ENCODE measurements at regions not wholly inside any gene's neighbourhood (a gene's known extent, or its start where the extent isn't known, plus 50 kb on each side); places are given as distances from the start of the nearest gene placed in this dataset.

GRCh38 chr12:65642061-65642661 lies 182.1 kb upstream of the HMGA2 start:
- peak; percentile 91 for DNase-seq (ENCODE audit: low read depth)
- no peak for TF ChIP-seq CTCF (conservative IDR thresholded peaks at IDR 0.05; ENCODE audit: control insufficient read depth, insufficient read depth, low read depth, low read length)
- H3K4me3 ChIP-seq (ENCODE audit: control insufficient read depth, low read depth, low read length), result peak overlapping the region; percentile 57

- DNase-seq (ENCODE audit: low read depth), result peak; percentile 76
- H3K4me3 ChIP-seq (ENCODE audit: control insufficient read depth, low read depth, low read length), result no peak overlapping the region
- TF ChIP-seq CTCF (conservative IDR thresholded peaks at IDR 0.05; ENCODE audit: control insufficient read depth, insufficient read depth, low read depth, low read length), result no peak
These were observed 181.1 kb upstream of the HMGA2 start for GRCh38 chr12:65643171-65643570.

DNA sequence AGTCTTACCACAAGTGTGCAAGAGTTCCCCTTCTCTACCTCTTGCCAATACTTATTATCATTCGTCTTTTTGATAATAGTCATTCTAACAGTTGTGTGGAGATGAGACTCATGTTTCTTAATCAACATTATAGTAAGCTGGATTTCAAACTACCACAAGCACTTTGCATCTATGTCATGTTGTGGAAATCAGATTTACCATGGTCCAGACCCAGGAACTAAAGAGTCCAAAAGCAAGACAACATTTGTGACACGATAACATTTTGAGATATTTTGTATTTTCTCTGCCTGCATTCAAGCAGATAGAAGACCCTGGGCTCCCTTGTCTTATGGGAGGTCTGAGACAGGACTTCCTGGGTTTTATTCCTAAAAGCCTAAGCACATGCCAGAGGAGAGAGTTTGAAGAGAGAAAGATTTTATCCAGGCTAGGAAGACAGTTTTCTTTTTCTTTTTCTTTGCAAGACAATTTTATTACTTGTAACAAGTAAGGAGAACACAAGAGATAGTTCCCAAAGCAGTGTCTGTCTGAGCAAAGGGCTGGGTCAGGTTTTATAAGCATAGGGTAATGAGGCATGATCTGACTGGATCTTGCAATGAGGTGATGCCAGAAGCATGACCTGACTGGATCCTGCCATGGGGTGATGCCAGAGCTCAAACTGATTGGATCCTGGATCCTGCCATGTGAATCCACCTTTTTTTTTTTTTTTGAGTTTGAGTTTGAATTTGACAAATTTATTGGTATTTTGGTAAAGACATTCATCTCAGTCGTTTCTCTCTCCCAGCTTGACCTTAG lies 180.5 kb upstream of the HMGA2 start:
- peak; percentile 96 for DNase-seq (ENCODE audit: low read depth)
- no peak for TF ChIP-seq CTCF (conservative IDR thresholded peaks at IDR 0.05; ENCODE audit: control insufficient read depth, insufficient read depth, low read depth, low read length)
- no peak overlapping the region for H3K4me3 ChIP-seq (ENCODE audit: control insufficient read depth, low read depth, low read length)

GRCh38 chr12:65646127-65646643 lies 178.1 kb upstream of the HMGA2 start:
- no peak for TF ChIP-seq CTCF (conservative IDR thresholded peaks at IDR 0.05; ENCODE audit: control insufficient read depth, insufficient read depth, low read depth, low read length)
- no peak for DNase-seq (ENCODE audit: low read depth)
- H3K4me3 ChIP-seq (ENCODE audit: control insufficient read depth, low read depth, low read length), result no peak overlapping the region

- no peak for TF ChIP-seq CTCF (conservative IDR thresholded peaks at IDR 0.05; ENCODE audit: control insufficient read depth, insufficient read depth, low read depth, low read length)
- no peak for DNase-seq (ENCODE audit: low read depth)
- no peak overlapping the region for H3K4me3 ChIP-seq (ENCODE audit: control insufficient read depth, low read depth, low read length)
These were observed 177.2 kb upstream of the HMGA2 start for GRCh38 chr12:65647074-65647473.

DNA sequence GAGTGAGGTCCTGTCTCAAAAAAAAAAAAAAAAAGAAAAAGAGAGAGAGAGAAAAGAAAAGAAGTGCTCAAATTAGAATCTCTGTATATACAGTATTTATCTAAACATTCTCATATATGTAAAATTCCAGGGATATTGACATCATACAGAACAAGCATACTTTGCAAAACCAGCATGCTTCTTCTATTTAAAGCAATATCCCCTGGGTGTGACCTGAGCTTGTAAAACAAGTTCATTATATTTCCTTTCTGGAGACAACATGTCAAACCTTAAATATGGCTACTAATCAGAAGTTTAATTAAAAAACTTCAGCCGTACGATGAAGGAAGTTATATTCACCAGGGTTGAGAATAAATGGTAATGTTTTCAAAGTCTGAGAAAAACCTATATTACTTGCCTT lies 175.8 kb upstream of the HMGA2 start:
- no peak for DNase-seq (ENCODE audit: low read depth)
- no peak overlapping the region for H3K4me3 ChIP-seq (ENCODE audit: control insufficient read depth, low read depth, low read length)
- no peak for TF ChIP-seq CTCF (conservative IDR thresholded peaks at IDR 0.05; ENCODE audit: control insufficient read depth, insufficient read depth, low read depth, low read length)

Data from fibroblast of mammary gland (primary cell).